ENCODE measurements at regions not wholly inside any gene's neighbourhood (a gene's known extent, or its start where the extent isn't known, plus 50 kb on each side); places are given as distances from the start of the nearest gene placed in this dataset.

GRCh38 chr1:242710847-242711246, 186.3 kb upstream of the PLD5 start (continued):
- TF ChIP-seq USF2 (IDR thresholded peaks at IDR 0.05; ENCODE audit: borderline replicate concordance, low read depth, low read length) (no peak), SMAD5 (IDR thresholded peaks at IDR 0.05; ENCODE audit: low read depth) (no peak), RUNX3 (IDR thresholded peaks at IDR 0.05; ENCODE audit: low read length) (no peak), SUZ12 (IDR thresholded peaks at IDR 0.05; ENCODE audit: unreplicated experiment) (no peak), CREM (IDR thresholded peaks at IDR 0.05; ENCODE audit: low read depth) (no peak), CEBPB (IDR thresholded peaks at IDR 0.05; ENCODE audit: borderline replicate concordance in 1 of 2, low read depth in 2 of 2, low read length in 2 of 2) (no peak), SRF (IDR thresholded peaks at IDR 0.05; ENCODE audit: low read depth in 2 of 2, low read length in 2 of 2) (no peak)

GRCh38 chr1:242710286-242710685, 185.8 kb upstream of the PLD5 start:
- Histone ChIP-seq H4K20me1 (ENCODE audit: control insufficient read depth, insufficient read depth) (no peaks in the 10 kb centered on the region), H3K27ac (ENCODE audit: control insufficient read depth, insufficient read depth) (no peak overlapping the region), H3K4me2 (ENCODE audit: control insufficient read depth, insufficient read depth) (no peak overlapping the region), H3K9me3 (replicated peaks; ENCODE audit: control insufficient read depth, insufficient read depth, low read length) (no peaks in the 10 kb centered on the region), H2AFZ (ENCODE audit: control insufficient read depth, low read depth, low read length) (no peak overlapping the region), H3K9ac (ENCODE audit: control insufficient read depth, insufficient read depth, low read length) (no peak overlapping the region), H3K36me3 (ENCODE audit: control insufficient read depth in 2 of 2, insufficient read depth in 2 of 2, low read length in 1 of 2) (no peaks in the 10 kb centered on the region), H3K27me3 (replicated peaks in 1 of 2; ENCODE audit: control insufficient read depth in 2 of 2, insufficient read depth in 2 of 2, low read length in 1 of 2) (no peaks in the 10 kb centered on the region), H3K4me3 (no peak overlapping the region), H3K79me2 (ENCODE audit: control insufficient read depth, insufficient read depth, low read length) (no peaks in the 10 kb centered on the region), H3K4me1 (ENCODE audit: control insufficient read depth, insufficient read depth, low read length) (no peaks in the 10 kb centered on the region)
- in situ Hi-C loops (cut with MboI), result no loop called here
- ATAC-seq (no peak), DNase-seq (ENCODE audit: low read depth, low spot score) (no peak), FAIRE-seq (no peak)
- BruUV-seq (replicated peaks), result no TSS peak
- ChIA-PET CTCF (no interaction called here), SMC1A (ENCODE audit: uncharacterized antibody, unreplicated experiment) (no interaction called here), RAD21 (ENCODE audit: unreplicated experiment) (no interaction called here), POLR2A (no interaction called here)
- 17% methylated on average over 4 of the region's 4 CpGs for WGBS (ENCODE audit: insufficient coverage, insufficient replicate concordance, low lambda C conversion rate, missing lambda C conversion rate)
- intact Hi-C loops (cut with micrococcal nuclease; ENCODE audit: unreplicated experiment), result no loop called here
- no peak for TF ChIP-seq TCF12 (IDR thresholded peaks at IDR 0.05; ENCODE audit: low read depth, low read length)
- no peak for TF ChIP-seq USF2 (IDR thresholded peaks at IDR 0.05; ENCODE audit: borderline replicate concordance, low read depth, low read length)
- no peak for TF ChIP-seq CREB1 (IDR thresholded peaks at IDR 0.05; ENCODE audit: low read depth)
- no peak for TF ChIP-seq BRCA1 (IDR thresholded peaks at IDR 0.05; ENCODE audit: low read depth, low read length)
- TF ChIP-seq RBBP5 (conservative IDR thresholded peaks at IDR 0.05), result no peak
- no peak for TF ChIP-seq E2F4 (IDR thresholded peaks at IDR 0.05; ENCODE audit: low read depth, low read length)
- no peak for TF ChIP-seq JUNB (IDR thresholded peaks at IDR 0.05)
- no peak for TF ChIP-seq KAT2A (conservative IDR thresholded peaks at IDR 0.05; ENCODE audit: control insufficient read depth, low read depth, low read length)
- TF ChIP-seq PAX8 (IDR thresholded peaks at IDR 0.05), result no peak
- no peak for TF ChIP-seq IRF3 (IDR thresholded peaks at IDR 0.05)
- no peak for TF ChIP-seq POLR2AphosphoS5 (IDR thresholded peaks at IDR 0.05; ENCODE audit: low read length)
- no peak for TF ChIP-seq FOS (IDR thresholded peaks at IDR 0.05; ENCODE audit: borderline replicate concordance, extremely low read depth, insufficient read length)
- no peak for TF ChIP-seq RCOR1 (conservative IDR thresholded peaks at IDR 0.05; ENCODE audit: low read depth, low read length)
- TF ChIP-seq CHD1 (IDR thresholded peaks at IDR 0.05; ENCODE audit: low read depth, low read length), result no peak
- TF ChIP-seq SKIL (IDR thresholded peaks at IDR 0.05; ENCODE audit: low read depth, poor library complexity, severe bottlenecking), result no peak

Measured in GM12878 (cell line).